ENCODE measurements at regions not wholly inside any gene's neighbourhood (a gene's known extent, or its start where the extent isn't known, plus 50 kb on each side); places are given as distances from the start of the nearest gene placed in this dataset.

GRCh38 chr5:12648558-12648957 lies 744.3 kb upstream of the CTNND2 start:
- TF ChIP-seq POLR2A (IDR thresholded peaks at IDR 0.05; ENCODE audit: low read length) (no peak), GATA1 (IDR thresholded peaks at IDR 0.05; ENCODE audit: low read depth, low read length) (no peak)
